HG03342 (cell line): ENCODE measurements at regions not wholly inside any gene's neighbourhood (a gene's known extent, or its start where the extent isn't known, plus 50 kb on each side); places are given as distances from the start of the nearest gene placed in this dataset.

Source experiments
- ATAC-seq: cut with Tn5 transposase; IDR thresholded peaks from one replicate; pipeline ENCODE4 v1.9.1; 2021; ENCODE audit warnings: mild to moderate bottlenecking, moderate library complexity; ENCODE audit not compliant: unreplicated experiment

GRCh38 chr16:85557083-85557970 is 55.8 kb upstream of the GSE1 start:
- no peak for ATAC-seq

GRCh38 chr16:85557971-85558657 is 55.0 kb upstream of the GSE1 start:
- ATAC-seq, result no peak

- ATAC-seq, result no peak
Observed at GRCh38 chr16:85560932-85561247, 52.2 kb upstream of the GSE1 start.

- no peak for ATAC-seq
Observed at GRCh38 chr16:85561248-85562092, 51.7 kb upstream of the GSE1 start.

GRCh38 chr16:85562093-85562786 is 50.9 kb upstream of the GSE1 start:
- no peak for ATAC-seq

GRCh38 chr16:85563034-85563433 is 50.1 kb upstream of the GSE1 start:
- ATAC-seq, result no peak
